ENCODE measurements at regions not wholly inside any gene's neighbourhood (a gene's known extent, or its start where the extent isn't known, plus 50 kb on each side); places are given as distances from the start of the nearest gene placed in this dataset.
"Not testable (repeated sequence)": the region's sequence is repeated elsewhere in the genome, so short reads cannot be mapped to it uniquely, and the experiment has no call there.

DNA sequence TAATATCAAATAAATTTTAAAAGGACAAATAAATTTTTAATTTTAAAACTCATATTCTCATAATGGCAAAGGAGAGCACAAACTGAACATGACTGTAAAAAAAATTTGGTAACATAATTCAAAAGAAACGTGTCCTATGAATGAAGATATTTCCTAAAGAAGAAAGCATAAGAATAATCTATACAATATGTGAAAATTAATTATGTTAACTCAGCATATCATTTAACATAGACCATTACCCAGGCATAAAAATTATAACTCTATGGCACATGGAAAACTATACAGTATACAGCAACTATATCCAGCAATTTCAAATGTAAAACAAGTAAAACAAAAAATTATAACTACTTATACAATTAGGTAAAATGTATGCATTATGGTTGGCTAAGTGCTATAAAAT, 288.1 kb downstream of the SUCLG1 start:
- no peak overlapping the region for H3K27ac ChIP-seq
- no peaks in the 10 kb centered on the region for H3K36me3 ChIP-seq
- DNase-seq (ENCODE audit: low read depth in 1 of 2, low spot score in 1 of 2): no peak
- H3K4me1 ChIP-seq (ENCODE audit: low read depth): no peaks in the 10 kb centered on the region
- TF ChIP-seq, protein P1, sequence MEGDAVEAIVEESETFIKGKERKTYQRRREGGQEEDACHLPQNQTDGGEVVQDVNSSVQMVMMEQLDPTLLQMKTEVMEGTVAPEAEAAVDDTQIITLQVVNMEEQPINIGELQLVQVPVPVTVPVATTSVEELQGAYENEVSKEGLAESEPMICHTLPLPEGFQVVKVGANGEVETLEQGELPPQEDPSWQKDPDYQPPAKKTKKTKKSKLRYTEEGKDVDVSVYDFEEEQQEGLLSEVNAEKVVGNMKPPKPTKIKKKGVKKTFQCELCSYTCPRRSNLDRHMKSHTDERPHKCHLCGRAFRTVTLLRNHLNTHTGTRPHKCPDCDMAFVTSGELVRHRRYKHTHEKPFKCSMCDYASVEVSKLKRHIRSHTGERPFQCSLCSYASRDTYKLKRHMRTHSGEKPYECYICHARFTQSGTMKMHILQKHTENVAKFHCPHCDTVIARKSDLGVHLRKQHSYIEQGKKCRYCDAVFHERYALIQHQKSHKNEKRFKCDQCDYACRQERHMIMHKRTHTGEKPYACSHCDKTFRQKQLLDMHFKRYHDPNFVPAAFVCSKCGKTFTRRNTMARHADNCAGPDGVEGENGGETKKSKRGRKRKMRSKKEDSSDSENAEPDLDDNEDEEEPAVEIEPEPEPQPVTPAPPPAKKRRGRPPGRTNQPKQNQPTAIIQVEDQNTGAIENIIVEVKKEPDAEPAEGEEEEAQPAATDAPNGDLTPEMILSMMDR (IDR thresholded peaks at IDR 0.05; ENCODE audit: low read depth, low read length): no peak
- no peak overlapping the region for H3K4me3 ChIP-seq
- no peaks in the 10 kb centered on the region for H3K27me3 ChIP-seq
- H3K9me3 ChIP-seq (ENCODE audit: low read depth): no peaks in the 10 kb centered on the region

DNA sequence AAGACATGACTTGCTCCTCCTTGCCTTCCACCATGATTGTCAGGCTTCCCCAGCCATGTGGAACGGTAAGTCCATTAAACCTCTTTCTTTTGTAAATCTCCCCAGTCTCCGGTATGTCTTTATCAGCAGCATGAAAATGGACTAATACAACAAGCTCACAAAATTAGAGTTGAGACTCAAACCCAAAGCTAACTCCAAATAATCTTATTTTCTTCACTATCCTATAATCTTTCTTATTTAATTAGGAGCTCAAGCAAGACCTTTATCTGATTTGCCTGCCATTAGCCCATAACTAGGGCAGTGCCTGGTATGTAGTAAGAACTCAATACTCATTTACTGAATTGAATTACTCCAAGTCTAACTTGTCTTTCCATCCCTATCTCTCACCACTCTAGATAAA, 289.2 kb downstream of the SUCLG1 start:
- Histone ChIP-seq H3K4me3 (no peak overlapping the region), H3K4me1 (ENCODE audit: low read depth) (no peaks in the 10 kb centered on the region), H3K9me3 (ENCODE audit: low read depth) (no peaks in the 10 kb centered on the region), H3K36me3 (no peaks in the 10 kb centered on the region), H3K27me3 (no peaks in the 10 kb centered on the region), H3K27ac (no peak overlapping the region)
- TF ChIP-seq, protein P1 (IDR thresholded peaks at IDR 0.05; ENCODE audit: low read depth, low read length): no peak
- DNase-seq (ENCODE audit: low read depth in 1 of 2, low spot score in 1 of 2): no peak

DNA sequence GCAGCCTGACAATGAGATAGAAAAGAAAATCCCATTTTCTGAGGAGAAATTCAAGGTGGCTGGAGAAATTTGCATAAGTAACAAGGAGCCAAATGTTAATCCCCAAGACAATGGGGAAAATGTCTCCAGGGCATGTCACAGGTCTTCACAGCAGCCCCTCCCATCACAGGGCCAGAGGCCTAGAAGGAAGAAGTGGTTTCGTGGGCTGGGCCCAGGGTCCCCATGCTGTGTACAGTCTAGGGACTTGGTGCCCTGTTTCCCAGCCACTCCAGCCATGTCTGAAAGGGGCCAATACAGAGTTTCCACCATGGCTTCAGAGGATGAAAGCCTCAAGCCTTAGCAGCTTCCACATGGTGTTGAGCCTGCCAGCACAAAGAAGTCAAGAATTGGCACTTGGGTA, 290.5 kb downstream of the SUCLG1 start:
- H3K27ac ChIP-seq; H3K9me3 ChIP-seq (ENCODE audit: low read depth); H3K4me1 ChIP-seq (ENCODE audit: low read depth); H3K27me3 ChIP-seq; H3K36me3 ChIP-seq; H3K4me3 ChIP-seq; DNase-seq (ENCODE audit: low read depth in 1 of 2, low spot score in 1 of 2): not testable (repeated sequence)

DNA sequence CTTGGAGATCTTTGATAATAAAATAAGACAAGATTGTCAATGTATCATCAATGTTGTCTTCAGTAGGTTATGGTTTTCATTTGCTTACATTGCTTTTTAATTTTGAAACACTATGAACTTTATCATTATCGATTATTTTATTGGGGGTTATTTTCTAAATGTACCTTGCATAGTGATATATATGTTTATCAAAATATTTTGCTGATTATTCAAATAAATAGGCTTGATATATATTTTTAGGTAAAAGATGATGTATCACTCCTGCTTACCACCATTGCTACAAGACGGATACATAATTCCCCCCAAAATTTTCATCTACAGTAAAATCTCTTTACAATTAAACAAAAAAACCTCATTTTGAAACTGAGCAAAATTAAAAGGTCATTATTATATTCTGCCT, 293.8 kb downstream of the SUCLG1 start:
- no peak for DNase-seq (ENCODE audit: low read depth in 1 of 2, low spot score in 1 of 2)
- H3K36me3 ChIP-seq: no peaks in the 10 kb centered on the region
- H3K4me3 ChIP-seq: no peak overlapping the region
- no peaks in the 10 kb centered on the region for H3K4me1 ChIP-seq (ENCODE audit: low read depth)
- no peaks in the 10 kb centered on the region for H3K9me3 ChIP-seq (ENCODE audit: low read depth)
- TF ChIP-seq, protein P1 (IDR thresholded peaks at IDR 0.05; ENCODE audit: low read depth, low read length): no peak
- H3K27me3 ChIP-seq: no peaks in the 10 kb centered on the region
- H3K27ac ChIP-seq: no peak overlapping the region

DNA sequence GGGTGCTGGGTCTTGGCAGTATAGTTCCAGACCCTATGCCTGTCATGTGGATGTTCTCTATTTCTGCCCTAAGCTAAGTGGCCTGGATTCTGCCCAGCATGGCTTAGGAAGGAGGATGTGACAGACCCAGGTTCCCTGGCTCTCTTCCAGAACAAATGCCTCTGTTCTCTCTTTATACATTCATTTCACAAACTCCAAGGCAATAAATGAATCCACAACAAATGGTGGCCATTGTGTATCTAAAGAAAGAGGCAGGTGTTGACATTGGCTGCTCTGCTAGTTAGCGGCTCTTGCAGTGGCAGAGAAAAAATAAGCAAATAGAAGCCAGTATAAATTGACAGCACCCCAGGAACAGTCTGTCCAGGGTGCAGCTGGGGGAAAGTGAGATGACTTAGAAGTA, 298.6 kb downstream of the SUCLG1 start:
- H3K4me3 ChIP-seq: no peak overlapping the region
- no peak overlapping the region for H3K27ac ChIP-seq
- no peaks in the 10 kb centered on the region for H3K4me1 ChIP-seq (ENCODE audit: low read depth)
- no peaks in the 10 kb centered on the region for H3K27me3 ChIP-seq
- no peaks in the 10 kb centered on the region for H3K9me3 ChIP-seq (ENCODE audit: low read depth)
- H3K36me3 ChIP-seq: no peaks in the 10 kb centered on the region
- DNase-seq (ENCODE audit: low read depth in 1 of 2, low spot score in 1 of 2): no peak
- TF ChIP-seq, protein P1 (IDR thresholded peaks at IDR 0.05; ENCODE audit: low read depth, low read length): no peak

DNA sequence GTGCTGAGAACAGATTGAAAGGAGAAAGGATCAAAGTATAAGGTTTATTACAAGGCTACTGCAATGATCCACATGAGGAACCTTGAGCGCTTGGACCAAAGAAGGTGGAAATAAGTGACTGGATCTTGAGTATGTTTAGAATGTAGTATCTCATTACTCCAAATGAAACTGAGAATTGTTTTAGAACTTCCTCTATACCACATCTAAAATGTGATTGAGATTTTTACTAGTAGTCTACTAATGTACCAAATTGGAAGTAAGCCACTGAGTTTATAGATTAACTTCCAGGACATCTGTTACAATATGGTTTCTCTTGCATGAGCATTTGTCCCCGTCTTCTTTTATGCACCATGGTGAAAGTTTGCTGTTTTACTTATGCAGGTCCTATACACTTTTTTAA, 300.5 kb downstream of the SUCLG1 start:
- Histone ChIP-seq H3K27ac (no peak overlapping the region), H3K9me3 (ENCODE audit: low read depth) (no peaks in the 10 kb centered on the region), H3K27me3 (no peaks in the 10 kb centered on the region), H3K36me3 (no peaks in the 10 kb centered on the region), H3K4me1 (ENCODE audit: low read depth) (no peaks in the 10 kb centered on the region), H3K4me3 (no peak overlapping the region)
- TF ChIP-seq, protein P1 (IDR thresholded peaks at IDR 0.05; ENCODE audit: low read depth, low read length): no peak
- no peak for DNase-seq (ENCODE audit: low read depth in 1 of 2, low spot score in 1 of 2)

All from cardiac muscle cell (in vitro differentiated cells and primary cell).